PC-9 (cell line): ENCODE measurements at regions not wholly inside any gene's neighbourhood (a gene's known extent, or its start where the extent isn't known, plus 50 kb on each side); places are given as distances from the start of the nearest gene placed in this dataset.
"Not testable (repeated sequence)": the region's sequence is repeated elsewhere in the genome, so short reads cannot be mapped to it uniquely, and the experiment has no call there.

Experiments used
- BruUV-seq: library from RNA; stranded (reverse); fragments of 400-500 nt; replicated peaks from 2 replicates; lab custom pipeline; 2021; lab: Mats Ljungman, UMichigan
- CTCF ChIA-PET: fragments of 300-600 bp; sonication (Branson Sonifier 250); formaldehyde crosslinking; loops from one replicate; lab custom pipeline; 2022; ENCODE audit warnings: antibody characterized with exemption; lab: Charles Lee
- POLR2A ChIA-PET: fragments of 300-600 bp; sonication (Branson Sonifier 250); formaldehyde crosslinking; loops from one replicate; lab custom pipeline; 2022; ENCODE audit warnings: antibody characterized with exemption; ENCODE audit not compliant: unreplicated experiment; lab: Charles Lee
- DNase-seq, 2 experiments: peaks; one replicate each; pipeline versions ENCODE4 v3.0.0 to v3.0.0-alpha.2; 2015 to 2022; ENCODE audit warnings: mixed read lengths in 1 of 2
- H2AFZ ChIP-seq: fragments of 200-600 bp; sonication (generic); 2 replicates; pipeline ENCODE4 v1.8.1; 2017; ENCODE audit warnings: antibody characterized with exemption
- H3F3A ChIP-seq: fragments of 200-600 bp; sonication (generic); 2 replicates; pipeline ENCODE4 v1.8.1; 2017; ENCODE audit warnings: antibody characterized with exemption, mild to moderate bottlenecking, low read depth; ENCODE audit not compliant: insufficient read depth
- H3K27ac ChIP-seq: fragments of 200-600 bp; sonication (generic); 2 replicates; pipeline ENCODE4 v1.6.1; 2016; ENCODE audit warnings: mixed run types
- H3K27me3 ChIP-seq: fragments of 200-600 bp; sonication (generic); 2 replicates; pipeline ENCODE4 v1.6.1; 2016; ENCODE audit warnings: low read depth, mixed run types; ENCODE audit not compliant: insufficient read depth
- H3K36me3 ChIP-seq: fragments of 200-600 bp; sonication (generic); 2 replicates; pipeline ENCODE4 v1.6.1; 2016; ENCODE audit warnings: low read depth, mixed run types
- H3K4me1 ChIP-seq: fragments of 200-600 bp; sonication (generic); replicated peaks from 2 replicates; pipeline ENCODE4 v1.6.1; 2016; ENCODE audit warnings: mixed run types; ENCODE audit not compliant: insufficient read depth
- H3K4me2 ChIP-seq: fragments of 200-600 bp; sonication (generic); 2 replicates; pipeline ENCODE4 v1.6.1; 2017; ENCODE audit warnings: mixed run types
- H3K4me3 ChIP-seq: fragments of 200-600 bp; sonication (generic); 2 replicates; pipeline ENCODE4 v1.6.1; 2016; ENCODE audit warnings: mixed run types
- H3K79me2 ChIP-seq: fragments of 200-600 bp; sonication (generic); 2 replicates; pipeline ENCODE4 v1.6.1; 2017; ENCODE audit warnings: low read depth, mixed run types
- H3K9me2 ChIP-seq: fragments of 200-600 bp; sonication (generic); 2 replicates; pipeline ENCODE4 v1.8.1; 2017; ENCODE audit warnings: mild to moderate bottlenecking; ENCODE audit not compliant: insufficient read depth
- H3K9me3 ChIP-seq: fragments of 200-600 bp; sonication (generic); 2 replicates; pipeline ENCODE4 v1.8.1; 2016; ENCODE audit warnings: low read depth; ENCODE audit not compliant: insufficient read depth
- H4K20me1 ChIP-seq: fragments of 200-600 bp; sonication (generic); 2 replicates; pipeline ENCODE4 v1.8.1; 2017; ENCODE audit not compliant: insufficient read depth
- CTCF ChIP-seq: fragments of 200-600 bp; sonication (generic); conservative IDR thresholded peaks from 2 replicates; pipeline ENCODE4 v1.6.1; 2017; ENCODE audit warnings: mixed run types, antibody characterized with exemption, mild to moderate bottlenecking, moderate library complexity
- EZH2 ChIP-seq: fragments of 200-600 bp; sonication (generic); IDR thresholded peaks from 2 replicates; pipeline ENCODE4 v1.8.0; 2017; ENCODE audit warnings: antibody characterized with exemption, low read depth
- intact Hi-C: fragments of 100-400 bp; cut with micrococcal nuclease; formaldehyde crosslinking; loops from one replicate; pipeline ENCODE4 v1.10.0; 2022; ENCODE audit not compliant: unreplicated experiment

GRCh38 chr4:126924237-126924636, 708.5 kb upstream of the INTU start:
- Histone ChIP-seq H3K27me3 (no peaks in the 10 kb centered on the region), H3K9me2 (no peaks in the 10 kb centered on the region), H3K79me2 (no peaks in the 10 kb centered on the region), H3F3A (no peaks in the 10 kb centered on the region), H3K36me3 (no peaks in the 10 kb centered on the region), H3K27ac (no peak overlapping the region), H3K4me2 (no peak overlapping the region), H2AFZ (no peak overlapping the region), H3K9me3 (no peaks in the 10 kb centered on the region), H3K4me1 (no peaks in the 10 kb centered on the region), H4K20me1 (no peaks in the 10 kb centered on the region), H3K4me3 (no peak overlapping the region)
- intact Hi-C loops: no loop called here
- POLR2A ChIA-PET: no interaction called here
- no peak for DNase-seq
- no TSS peak for BruUV-seq
- no peak for TF ChIP-seq EZH2
- no peak for TF ChIP-seq CTCF
- CTCF ChIA-PET: no interaction called here

- H3K9me2 ChIP-seq, H3K4me3 ChIP-seq, H3K4me1 ChIP-seq, H3K27ac ChIP-seq, H3F3A ChIP-seq, H3K36me3 ChIP-seq, H3K79me2 ChIP-seq, BruUV-seq, H2AFZ ChIP-seq, intact Hi-C loops, POLR2A ChIA-PET, H4K20me1 ChIP-seq, H3K27me3 ChIP-seq, H3K9me3 ChIP-seq, CTCF ChIA-PET, DNase-seq, H3K4me2 ChIP-seq: not testable (repeated sequence)
Observed at GRCh38 chr4:126930059-126930458, 702.7 kb upstream of the INTU start.

- no TSS peak for BruUV-seq
- no peaks in the 10 kb centered on the region for H3K27me3 ChIP-seq
- no peaks in the 10 kb centered on the region for H3F3A ChIP-seq
- H3K36me3 ChIP-seq: no peaks in the 10 kb centered on the region
- CTCF ChIA-PET: no interaction called here
- H3K79me2 ChIP-seq: no peaks in the 10 kb centered on the region
- H4K20me1 ChIP-seq: no peaks in the 10 kb centered on the region
- no peak overlapping the region for H3K4me2 ChIP-seq
- intact Hi-C loops: no loop called here
- H3K27ac ChIP-seq: no peak overlapping the region
- POLR2A ChIA-PET: no interaction called here
- no peak for DNase-seq
- H2AFZ ChIP-seq: no peak overlapping the region
- no peak overlapping the region for H3K4me3 ChIP-seq
- TF ChIP-seq CTCF: no peak
- no peak for TF ChIP-seq EZH2
- H3K9me3 ChIP-seq: no peaks in the 10 kb centered on the region
- no peaks in the 10 kb centered on the region for H3K4me1 ChIP-seq
- no peaks in the 10 kb centered on the region for H3K9me2 ChIP-seq
Observed at GRCh38 chr4:126935801-126936200, 697.0 kb upstream of the INTU start.

GRCh38 chr4:126937342-126937741, 695.4 kb upstream of the INTU start:
- BruUV-seq: no TSS peak
- TF ChIP-seq CTCF (no peak), EZH2 (no peak)
- CTCF ChIA-PET: no interaction called here

More at GRCh38 chr4:126937342-126937741, 695.4 kb upstream of the INTU start:
- no peak overlapping the region for H3K4me2 ChIP-seq
- H3K9me3 ChIP-seq: no peaks in the 10 kb centered on the region
- H4K20me1 ChIP-seq: no peaks in the 10 kb centered on the region
- no peaks in the 10 kb centered on the region for H3K9me2 ChIP-seq
- H3F3A ChIP-seq: no peaks in the 10 kb centered on the region
- no peak overlapping the region for H3K27ac ChIP-seq
- POLR2A ChIA-PET: no interaction called here
- H3K4me1 ChIP-seq: no peaks in the 10 kb centered on the region
- H3K36me3 ChIP-seq: no peaks in the 10 kb centered on the region
- no peak overlapping the region for H2AFZ ChIP-seq
- no peak for DNase-seq
- intact Hi-C loops: no loop called here
- no peaks in the 10 kb centered on the region for H3K79me2 ChIP-seq
- H3K27me3 ChIP-seq: no peaks in the 10 kb centered on the region
- no peak overlapping the region for H3K4me3 ChIP-seq
